ENCODE measurements at regions not wholly inside any gene's neighbourhood (a gene's known extent, or its start where the extent isn't known, plus 50 kb on each side); places are given as distances from the start of the nearest gene placed in this dataset.

DNA sequence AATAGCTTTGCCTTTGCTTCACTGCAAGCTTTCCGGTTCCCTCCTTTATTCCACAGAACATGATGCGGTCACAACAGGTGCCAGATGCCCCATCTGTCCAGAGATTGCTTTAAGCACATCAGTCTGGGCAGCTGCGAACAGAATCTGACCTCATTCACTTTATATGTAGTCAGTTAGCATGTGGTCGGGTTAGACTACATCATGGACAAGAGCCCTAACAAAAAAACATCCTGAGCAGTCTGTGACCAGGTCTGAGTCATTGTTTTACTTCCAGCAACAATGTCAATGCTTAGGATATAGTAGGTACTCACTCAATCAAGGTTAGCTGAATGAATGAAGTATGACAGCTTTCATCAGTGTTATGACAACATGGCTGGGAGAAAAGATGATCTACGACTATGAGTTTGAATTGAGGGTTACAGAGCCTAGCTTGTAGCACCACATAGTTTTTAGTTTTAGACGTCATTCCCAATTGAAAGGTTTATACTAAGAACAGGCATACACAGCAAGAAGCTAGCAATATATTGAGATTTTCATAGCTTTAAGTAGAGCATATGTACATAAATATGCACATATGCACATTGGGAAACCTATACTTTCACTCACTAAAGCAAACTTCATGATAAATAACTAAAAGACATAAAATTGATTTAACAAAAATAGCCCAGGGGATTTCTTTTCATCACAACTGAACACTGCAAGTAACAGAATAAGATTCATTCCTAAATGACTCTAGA, 64.2 kb upstream of the TMCC3 start:
- TF ChIP-seq, protein P1, sequence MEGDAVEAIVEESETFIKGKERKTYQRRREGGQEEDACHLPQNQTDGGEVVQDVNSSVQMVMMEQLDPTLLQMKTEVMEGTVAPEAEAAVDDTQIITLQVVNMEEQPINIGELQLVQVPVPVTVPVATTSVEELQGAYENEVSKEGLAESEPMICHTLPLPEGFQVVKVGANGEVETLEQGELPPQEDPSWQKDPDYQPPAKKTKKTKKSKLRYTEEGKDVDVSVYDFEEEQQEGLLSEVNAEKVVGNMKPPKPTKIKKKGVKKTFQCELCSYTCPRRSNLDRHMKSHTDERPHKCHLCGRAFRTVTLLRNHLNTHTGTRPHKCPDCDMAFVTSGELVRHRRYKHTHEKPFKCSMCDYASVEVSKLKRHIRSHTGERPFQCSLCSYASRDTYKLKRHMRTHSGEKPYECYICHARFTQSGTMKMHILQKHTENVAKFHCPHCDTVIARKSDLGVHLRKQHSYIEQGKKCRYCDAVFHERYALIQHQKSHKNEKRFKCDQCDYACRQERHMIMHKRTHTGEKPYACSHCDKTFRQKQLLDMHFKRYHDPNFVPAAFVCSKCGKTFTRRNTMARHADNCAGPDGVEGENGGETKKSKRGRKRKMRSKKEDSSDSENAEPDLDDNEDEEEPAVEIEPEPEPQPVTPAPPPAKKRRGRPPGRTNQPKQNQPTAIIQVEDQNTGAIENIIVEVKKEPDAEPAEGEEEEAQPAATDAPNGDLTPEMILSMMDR (IDR thresholded peaks at IDR 0.05), result no peak
- Histone ChIP-seq H3K36me3 (no peaks in the 10 kb centered on the region), H3K4me1 (peaks cover 0 to 5% (median 0%) of the 10 kb centered on the region in 4 donors), H3K27ac (no peak overlapping the region), H3K9me3 (no peaks in the 10 kb centered on the region), H3K27me3 (no peaks in the 10 kb centered on the region), H3K4me3 (no peak overlapping the region)
- no peak for DNase-seq
- intact Hi-C loops (cut with DNase I; ENCODE audit: low total_unique reads), result no loop called here

DNA sequence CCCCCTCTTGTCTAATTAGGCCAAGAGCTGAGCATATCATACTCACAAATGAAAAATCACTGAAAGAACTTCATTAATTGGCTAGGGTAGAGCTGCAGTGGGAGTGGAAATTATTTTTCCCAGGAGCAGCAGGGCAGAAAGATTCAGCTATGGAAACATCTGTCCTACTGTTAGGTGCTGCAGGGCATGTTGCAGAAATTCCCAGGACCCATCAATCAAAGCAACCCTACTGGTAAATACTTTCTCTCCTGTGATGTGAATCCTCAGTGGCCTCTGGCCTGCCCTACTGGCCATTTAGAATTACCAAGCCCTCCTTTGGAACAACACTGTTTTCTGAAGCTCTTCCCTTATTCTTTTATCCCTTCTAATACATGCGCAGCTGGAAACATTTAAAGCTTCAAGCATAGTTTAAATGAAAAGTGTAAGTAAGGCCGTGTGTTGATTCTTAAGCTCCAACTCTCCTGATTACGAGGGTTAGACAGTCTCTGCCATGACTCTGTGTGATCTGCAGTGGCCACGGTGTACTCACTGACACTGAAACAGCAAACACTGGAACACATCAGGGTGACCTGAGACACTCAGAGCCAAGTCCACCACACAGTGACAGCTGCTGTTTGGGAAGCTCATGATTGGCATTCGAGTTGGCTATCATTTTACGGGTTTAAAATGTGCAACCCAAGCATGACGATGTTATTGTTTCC, 62.6 kb upstream of the TMCC3 start:
- no peak overlapping the region for H3K27ac ChIP-seq
- H3K4me3 ChIP-seq, result no peak overlapping the region
- H3K27me3 ChIP-seq, result no peaks in the 10 kb centered on the region
- no peaks in the 10 kb centered on the region for H3K36me3 ChIP-seq
- peaks cover 0 to 8% (median 2%) of the 10 kb centered on the region in 4 donors for H3K4me1 ChIP-seq
- intact Hi-C loops (cut with DNase I; ENCODE audit: low total_unique reads), result no loop called here
- no peak for DNase-seq
- H3K9me3 ChIP-seq, result no peaks in the 10 kb centered on the region
- TF ChIP-seq, protein P1 (IDR thresholded peaks at IDR 0.05), result no peak

DNA sequence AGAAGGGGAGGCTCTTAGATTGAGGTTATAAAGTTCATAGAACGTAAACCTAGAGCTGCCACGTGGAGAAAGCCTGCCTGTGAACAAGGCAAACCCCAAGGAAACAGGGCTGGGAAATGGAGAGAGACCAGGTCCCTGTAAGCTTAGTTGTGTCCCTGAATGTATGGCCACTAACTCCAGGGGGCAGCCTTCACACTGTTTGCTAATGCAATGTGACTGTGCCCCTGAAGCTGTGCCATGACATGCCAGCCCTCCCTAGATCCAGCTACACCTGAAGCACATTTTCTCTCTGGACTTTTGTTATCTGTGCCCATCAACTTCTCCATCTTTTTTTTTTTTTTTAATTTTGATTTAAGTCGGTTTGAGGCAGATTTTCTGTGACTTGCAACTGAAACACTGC, 60.6 kb upstream of the TMCC3 start:
- no peak for DNase-seq
- Histone ChIP-seq H3K9me3 (no peaks in the 10 kb centered on the region), H3K27me3 (no peaks in the 10 kb centered on the region), H3K4me3 (no peak overlapping the region), H3K27ac (no peak overlapping the region), H3K4me1 (peaks cover 0 to 24% (median 11%) of the 10 kb centered on the region in 4 donors), H3K36me3 (no peaks in the 10 kb centered on the region)
- intact Hi-C loops (cut with DNase I; ENCODE audit: low total_unique reads), result no loop called here
- TF ChIP-seq, protein P1 (IDR thresholded peaks at IDR 0.05), result no peak

DNA sequence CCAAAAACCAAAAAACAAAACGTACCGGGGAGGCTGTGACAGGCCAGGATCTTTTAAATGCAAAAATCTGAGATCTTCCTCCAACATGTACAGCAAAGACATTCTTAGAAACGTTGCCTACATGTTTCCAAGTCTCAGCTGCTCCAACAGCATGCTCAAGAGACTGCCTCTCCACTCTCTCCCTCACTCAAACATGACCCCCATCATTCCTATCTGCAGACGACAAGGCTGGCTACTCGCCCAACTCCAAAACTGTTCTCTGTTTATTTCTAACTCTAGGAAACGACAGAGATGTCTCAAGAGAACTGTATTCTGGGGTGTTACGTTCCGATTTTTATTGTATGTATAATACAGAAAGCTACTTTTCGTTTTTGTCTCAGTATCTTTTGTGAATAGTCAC, 57.5 kb upstream of the TMCC3 start:
- peaks cover 0 to 51% (median 26%) of the 10 kb centered on the region in 4 donors for H3K4me1 ChIP-seq
- H3K9me3 ChIP-seq, result no peaks in the 10 kb centered on the region
- intact Hi-C loops (cut with DNase I; ENCODE audit: low total_unique reads), result no loop called here
- H3K4me3 ChIP-seq, result no peak overlapping the region
- TF ChIP-seq, protein P1 (IDR thresholded peaks at IDR 0.05), result no peak
- H3K27ac ChIP-seq, result peak overlapping the region; percentile 10 to 25
- no peaks in the 10 kb centered on the region for H3K27me3 ChIP-seq
- no peaks in the 10 kb centered on the region for H3K36me3 ChIP-seq
- DNase-seq, result peak; percentile 38 to 70

DNA sequence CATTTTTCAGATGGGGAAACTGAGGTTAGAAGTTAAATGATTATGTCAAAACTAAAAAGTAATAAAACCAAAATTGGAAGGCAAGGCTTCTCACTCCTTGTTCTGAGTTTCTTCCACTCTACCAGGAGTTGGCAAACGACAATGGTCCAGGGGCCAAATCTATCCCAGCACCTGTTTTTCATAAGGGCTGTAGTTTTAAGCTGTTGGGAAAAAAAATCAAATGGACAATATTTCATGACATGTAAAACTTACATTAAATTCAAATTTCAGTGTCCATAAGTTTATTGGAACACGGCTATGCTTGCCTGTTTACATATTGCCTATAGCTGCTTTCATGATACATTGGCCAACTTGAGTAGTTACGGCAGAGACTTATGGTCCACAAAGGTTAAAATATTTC, 56.7 kb upstream of the TMCC3 start:
- Histone ChIP-seq H3K4me1 (peaks cover 0 to 51% (median 26%) of the 10 kb centered on the region in 4 donors), H3K4me3 (no peak overlapping the region), H3K27ac (peak overlapping the region in 1 of 2 donors; percentile 10), H3K36me3 (no peaks in the 10 kb centered on the region), H3K9me3 (no peaks in the 10 kb centered on the region), H3K27me3 (no peaks in the 10 kb centered on the region)
- no peak for DNase-seq
- TF ChIP-seq, protein P1 (IDR thresholded peaks at IDR 0.05), result no peak
- intact Hi-C loops (cut with DNase I; ENCODE audit: low total_unique reads), result no loop called here

Data from tibial artery (tissue), 4 donors.